ENCODE measurements at regions not wholly inside any gene's neighbourhood (a gene's known extent, or its start where the extent isn't known, plus 50 kb on each side); places are given as distances from the start of the nearest gene placed in this dataset.

DNA sequence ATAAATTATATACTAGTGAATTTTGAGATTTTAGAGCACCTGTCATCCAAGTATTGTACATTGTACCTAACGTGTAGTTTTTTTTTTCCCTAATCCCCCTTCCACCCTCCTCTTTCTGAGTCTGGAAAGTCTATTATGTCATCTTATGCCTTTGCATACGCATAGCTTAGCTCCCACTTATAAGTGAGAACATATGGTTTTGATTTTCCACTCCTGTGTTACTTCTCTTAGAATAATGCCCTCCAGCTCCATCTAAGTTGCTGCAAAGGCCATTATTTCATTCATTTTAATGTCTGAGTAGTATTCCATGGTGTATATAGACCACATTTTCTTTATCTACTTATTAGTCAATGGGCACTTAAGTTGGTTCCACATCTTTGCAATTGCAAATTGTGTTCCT, 177.0 kb upstream of the C16orf82 start:
- no peak overlapping the region for H3K27ac ChIP-seq (ENCODE audit: insufficient read depth, low read length, poor library complexity, severe bottlenecking)
- H3K36me3 ChIP-seq (ENCODE audit: control insufficient read depth, insufficient read depth, low read length): no peaks in the 10 kb centered on the region
- H3K9me3 ChIP-seq (ENCODE audit: control insufficient read depth, low read length): no peaks in the 10 kb centered on the region
- no peaks in the 10 kb centered on the region for H3K27me3 ChIP-seq (replicated peaks; ENCODE audit: control insufficient read depth, insufficient read depth, low read length, poor library complexity, severe bottlenecking)
- H3K4me1 ChIP-seq (ENCODE audit: control insufficient read depth, insufficient read depth, low read length, poor library complexity, severe bottlenecking): no peaks in the 10 kb centered on the region
- no peak for DNase-seq
- H3K4me3 ChIP-seq (ENCODE audit: insufficient read depth, low read depth, low read length, poor library complexity, severe bottlenecking): no peak overlapping the region

DNA sequence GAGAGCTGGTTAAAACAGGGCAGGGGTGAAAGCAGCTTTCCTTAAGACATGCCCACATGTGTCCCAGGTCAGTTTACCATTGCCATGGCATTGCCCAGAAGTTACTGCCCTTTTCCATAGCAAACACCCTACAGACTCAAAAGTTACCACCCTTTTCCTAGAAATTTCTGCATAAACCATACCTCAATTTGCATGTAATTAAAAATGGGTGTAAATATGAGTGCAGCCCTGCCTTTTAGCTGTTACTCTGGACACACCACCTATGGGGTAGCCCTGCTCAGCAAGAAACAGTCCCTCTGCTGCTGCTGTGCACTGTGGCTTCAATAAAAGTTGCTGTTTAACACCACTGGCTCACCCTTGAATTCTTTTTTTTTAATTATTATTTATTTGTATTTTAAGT, 168.5 kb upstream of the C16orf82 start:
- no peaks in the 10 kb centered on the region for H3K9me3 ChIP-seq (ENCODE audit: control insufficient read depth, low read length)
- no peaks in the 10 kb centered on the region for H3K36me3 ChIP-seq (ENCODE audit: control insufficient read depth, insufficient read depth, low read length)
- H3K4me1 ChIP-seq (ENCODE audit: control insufficient read depth, insufficient read depth, low read length, poor library complexity, severe bottlenecking): no peaks in the 10 kb centered on the region
- H3K27me3 ChIP-seq (replicated peaks; ENCODE audit: control insufficient read depth, insufficient read depth, low read length, poor library complexity, severe bottlenecking): no peaks in the 10 kb centered on the region
- no peak for DNase-seq
- H3K4me3 ChIP-seq (ENCODE audit: insufficient read depth, low read depth, low read length, poor library complexity, severe bottlenecking): no peak overlapping the region
- H3K27ac ChIP-seq (ENCODE audit: insufficient read depth, low read length, poor library complexity, severe bottlenecking): no peak overlapping the region

- no peak for DNase-seq
- Histone ChIP-seq H3K4me3 (ENCODE audit: insufficient read depth, low read depth, low read length, poor library complexity, severe bottlenecking) (no peak overlapping the region), H3K36me3 (ENCODE audit: control insufficient read depth, insufficient read depth, low read length) (no peaks in the 10 kb centered on the region), H3K9me3 (ENCODE audit: control insufficient read depth, low read length) (no peaks in the 10 kb centered on the region), H3K27me3 (replicated peaks; ENCODE audit: control insufficient read depth, insufficient read depth, low read length, poor library complexity, severe bottlenecking) (no peaks in the 10 kb centered on the region), H3K4me1 (ENCODE audit: control insufficient read depth, insufficient read depth, low read length, poor library complexity, severe bottlenecking) (no peaks in the 10 kb centered on the region), H3K27ac (ENCODE audit: insufficient read depth, low read length, poor library complexity, severe bottlenecking) (no peak overlapping the region)
These were observed 165.4 kb upstream of the C16orf82 start for GRCh38 chr16:26901196-26901861.

GRCh38 chr16:26901983-26902382, 164.7 kb upstream of the C16orf82 start:
- H3K27ac ChIP-seq (ENCODE audit: insufficient read depth, low read length, poor library complexity, severe bottlenecking): no peak overlapping the region
- no peaks in the 10 kb centered on the region for H3K27me3 ChIP-seq (replicated peaks; ENCODE audit: control insufficient read depth, insufficient read depth, low read length, poor library complexity, severe bottlenecking)
- H3K4me3 ChIP-seq (ENCODE audit: insufficient read depth, low read depth, low read length, poor library complexity, severe bottlenecking): no peak overlapping the region
- H3K36me3 ChIP-seq (ENCODE audit: control insufficient read depth, insufficient read depth, low read length): no peaks in the 10 kb centered on the region
- DNase-seq: no peak
- no peaks in the 10 kb centered on the region for H3K9me3 ChIP-seq (ENCODE audit: control insufficient read depth, low read length)
- H3K4me1 ChIP-seq (ENCODE audit: control insufficient read depth, insufficient read depth, low read length, poor library complexity, severe bottlenecking): no peaks in the 10 kb centered on the region

DNA sequence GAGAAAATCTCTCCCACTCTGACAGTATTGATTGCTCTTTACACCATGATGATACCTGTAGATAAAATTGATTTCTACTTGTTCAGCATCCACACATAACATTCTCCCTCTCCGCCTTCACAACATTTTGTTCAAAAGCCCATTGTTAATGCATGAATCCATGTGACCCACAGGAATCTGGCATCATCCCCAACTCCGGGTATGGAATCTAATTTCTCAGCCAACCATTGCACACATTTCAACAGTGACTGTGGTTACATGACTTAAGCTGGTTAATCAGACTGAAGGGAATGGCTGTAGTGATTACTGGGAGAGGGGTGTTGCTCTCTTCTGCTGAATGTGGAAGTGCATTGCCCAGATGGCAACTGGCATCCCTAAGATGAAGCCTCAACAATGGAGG, 161.4 kb upstream of the C16orf82 start:
- no peak for DNase-seq
- Histone ChIP-seq H3K4me3 (ENCODE audit: insufficient read depth, low read depth, low read length, poor library complexity, severe bottlenecking) (no peak overlapping the region), H3K27ac (ENCODE audit: insufficient read depth, low read length, poor library complexity, severe bottlenecking) (no peak overlapping the region), H3K27me3 (replicated peaks; ENCODE audit: control insufficient read depth, insufficient read depth, low read length, poor library complexity, severe bottlenecking) (peaks cover 3% of the 10 kb centered on the region), H3K4me1 (ENCODE audit: control insufficient read depth, insufficient read depth, low read length, poor library complexity, severe bottlenecking) (no peaks in the 10 kb centered on the region), H3K9me3 (ENCODE audit: control insufficient read depth, low read length) (no peaks in the 10 kb centered on the region), H3K36me3 (ENCODE audit: control insufficient read depth, insufficient read depth, low read length) (no peaks in the 10 kb centered on the region)

- no peaks in the 10 kb centered on the region for H3K9me3 ChIP-seq (ENCODE audit: control insufficient read depth, low read length)
- no peak overlapping the region for H3K27ac ChIP-seq (ENCODE audit: insufficient read depth, low read length, poor library complexity, severe bottlenecking)
- H3K27me3 ChIP-seq (replicated peaks; ENCODE audit: control insufficient read depth, insufficient read depth, low read length, poor library complexity, severe bottlenecking): peaks cover 3% of the 10 kb centered on the region
- no peak for DNase-seq
- H3K4me1 ChIP-seq (ENCODE audit: control insufficient read depth, insufficient read depth, low read length, poor library complexity, severe bottlenecking): no peaks in the 10 kb centered on the region
- H3K36me3 ChIP-seq (ENCODE audit: control insufficient read depth, insufficient read depth, low read length): no peaks in the 10 kb centered on the region
- H3K4me3 ChIP-seq (ENCODE audit: insufficient read depth, low read depth, low read length, poor library complexity, severe bottlenecking): no peak overlapping the region
These were observed 157.1 kb upstream of the C16orf82 start for GRCh38 chr16:26909623-26910022.

DNA sequence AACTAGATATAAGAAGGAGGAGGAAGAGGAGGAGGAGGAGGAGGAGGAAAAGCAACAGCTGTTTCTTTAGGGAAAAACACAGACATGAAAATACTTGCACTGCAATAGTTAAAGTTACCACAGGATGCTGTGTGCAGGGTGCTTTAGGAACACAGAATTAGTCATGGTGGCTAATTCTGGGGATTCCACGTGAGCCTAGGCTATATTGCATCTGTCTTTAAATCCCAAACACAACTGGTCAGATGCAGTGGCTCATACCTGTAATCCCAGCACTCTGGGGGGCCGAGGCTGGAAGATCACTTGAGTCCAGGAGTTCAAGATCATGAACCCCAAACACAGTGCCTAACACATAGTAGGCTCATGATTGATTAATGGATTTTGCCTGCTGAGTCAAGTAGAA, 155.3 kb upstream of the C16orf82 start:
- H3K4me1 ChIP-seq (ENCODE audit: control insufficient read depth, insufficient read depth, low read length, poor library complexity, severe bottlenecking): no peaks in the 10 kb centered on the region
- H3K4me3 ChIP-seq (ENCODE audit: insufficient read depth, low read depth, low read length, poor library complexity, severe bottlenecking): no peak overlapping the region
- H3K27me3 ChIP-seq (replicated peaks; ENCODE audit: control insufficient read depth, insufficient read depth, low read length, poor library complexity, severe bottlenecking): peaks cover 3% of the 10 kb centered on the region
- no peak for DNase-seq
- H3K9me3 ChIP-seq (ENCODE audit: control insufficient read depth, low read length): no peaks in the 10 kb centered on the region
- H3K36me3 ChIP-seq (ENCODE audit: control insufficient read depth, insufficient read depth, low read length): no peaks in the 10 kb centered on the region
- no peak overlapping the region for H3K27ac ChIP-seq (ENCODE audit: insufficient read depth, low read length, poor library complexity, severe bottlenecking)

DNA sequence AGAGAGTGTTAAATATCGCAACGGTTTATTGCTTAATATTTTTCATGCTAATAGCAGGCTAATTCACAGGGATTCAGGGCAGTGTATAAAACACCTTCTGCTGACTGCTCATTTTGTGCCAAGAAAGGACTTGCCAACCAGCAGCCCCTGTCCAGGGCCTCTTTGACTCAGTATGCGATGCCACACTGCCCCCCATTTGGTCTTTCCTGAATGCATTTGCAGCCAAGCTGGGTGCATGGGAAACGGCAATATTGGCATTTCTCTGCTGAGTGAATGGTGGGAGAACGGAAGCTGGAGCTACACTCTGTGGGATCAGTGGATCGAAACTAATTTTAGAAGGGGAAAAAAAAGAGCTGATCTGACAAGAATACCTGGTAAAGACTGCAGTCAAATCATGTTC, 152.9 kb upstream of the C16orf82 start:
- Histone ChIP-seq H3K4me1 (ENCODE audit: control insufficient read depth, insufficient read depth, low read length, poor library complexity, severe bottlenecking) (no peaks in the 10 kb centered on the region), H3K36me3 (ENCODE audit: control insufficient read depth, insufficient read depth, low read length) (no peaks in the 10 kb centered on the region), H3K27me3 (replicated peaks; ENCODE audit: control insufficient read depth, insufficient read depth, low read length, poor library complexity, severe bottlenecking) (peaks cover 3% of the 10 kb centered on the region), H3K9me3 (ENCODE audit: control insufficient read depth, low read length) (no peaks in the 10 kb centered on the region), H3K27ac (ENCODE audit: insufficient read depth, low read length, poor library complexity, severe bottlenecking) (no peak overlapping the region), H3K4me3 (ENCODE audit: insufficient read depth, low read depth, low read length, poor library complexity, severe bottlenecking) (no peak overlapping the region)
- no peak for DNase-seq

GRCh38 chr16:26930786-26931581, 135.7 kb upstream of the C16orf82 start:
- Histone ChIP-seq H3K27ac (ENCODE audit: insufficient read depth, low read length, poor library complexity, severe bottlenecking) (no peak overlapping the region), H3K27me3 (replicated peaks; ENCODE audit: control insufficient read depth, insufficient read depth, low read length, poor library complexity, severe bottlenecking) (no peaks in the 10 kb centered on the region), H3K4me1 (ENCODE audit: control insufficient read depth, insufficient read depth, low read length, poor library complexity, severe bottlenecking) (no peaks in the 10 kb centered on the region), H3K9me3 (ENCODE audit: control insufficient read depth, low read length) (no peaks in the 10 kb centered on the region), H3K4me3 (ENCODE audit: insufficient read depth, low read depth, low read length, poor library complexity, severe bottlenecking) (no peak overlapping the region), H3K36me3 (ENCODE audit: control insufficient read depth, insufficient read depth, low read length) (no peaks in the 10 kb centered on the region)
- no peak for DNase-seq

GRCh38 chr16:26950636-26951035, 116.1 kb upstream of the C16orf82 start:
- DNase-seq: no peak
- H3K4me3 ChIP-seq (ENCODE audit: insufficient read depth, low read depth, low read length, poor library complexity, severe bottlenecking): no peak overlapping the region
- no peaks in the 10 kb centered on the region for H3K4me1 ChIP-seq (ENCODE audit: control insufficient read depth, insufficient read depth, low read length, poor library complexity, severe bottlenecking)
- H3K27ac ChIP-seq (ENCODE audit: insufficient read depth, low read length, poor library complexity, severe bottlenecking): no peak overlapping the region
- no peaks in the 10 kb centered on the region for H3K36me3 ChIP-seq (ENCODE audit: control insufficient read depth, insufficient read depth, low read length)
- no peaks in the 10 kb centered on the region for H3K27me3 ChIP-seq (replicated peaks; ENCODE audit: control insufficient read depth, insufficient read depth, low read length, poor library complexity, severe bottlenecking)
- H3K9me3 ChIP-seq (ENCODE audit: control insufficient read depth, low read length): no peaks in the 10 kb centered on the region

Data from effector memory CD4-positive, alpha-beta T cell (primary cell).